NCI-H345 (cell line): ENCODE measurements at regions not wholly inside any gene's neighbourhood (a gene's known extent, or its start where the extent isn't known, plus 50 kb on each side); places are given as distances from the start of the nearest gene placed in this dataset.

Experiments used
- DNase-seq: peaks from one replicate; lab custom pipeline; 2025; lab: John Stamatoyannopoulos, UW

GRCh38 chr1:163013826-163014600, 55.1 kb upstream of the RGS4 start:
- peak; percentile 51 for DNase-seq

GRCh38 chr1:163006051-163006834, 62.9 kb upstream of the RGS4 start:
- DNase-seq, result no peak

GRCh38 chr1:162997499-162998285, 71.5 kb upstream of the RGS4 start:
- no peak for DNase-seq

- DNase-seq, result no peak
Observed at GRCh38 chr1:162996261-162996660, 72.9 kb upstream of the RGS4 start.

GRCh38 chr1:162994921-162995320, 74.2 kb upstream of the RGS4 start:
- DNase-seq, result no peak

- no peak for DNase-seq
Observed at GRCh38 chr1:162993846-162994245, 75.3 kb upstream of the RGS4 start.

GRCh38 chr1:162992945-162993344, 76.2 kb upstream of the RGS4 start:
- DNase-seq, result no peak

GRCh38 chr1:162991444-162991843, 77.7 kb upstream of the RGS4 start:
- no peak for DNase-seq

GRCh38 chr1:162990665-162991064, 78.5 kb upstream of the RGS4 start:
- DNase-seq, result no peak

GRCh38 chr1:162988869-162989268, 80.3 kb upstream of the RGS4 start:
- DNase-seq, result no peak

GRCh38 chr1:162987866-162988265, 81.3 kb upstream of the RGS4 start:
- no peak for DNase-seq

- DNase-seq, result no peak
Observed at GRCh38 chr1:162985816-162986435, 83.2 kb upstream of the RGS4 start.

GRCh38 chr1:162984699-162985098, 84.5 kb upstream of the RGS4 start:
- no peak for DNase-seq

GRCh38 chr1:162983671-162984425, 85.3 kb upstream of the RGS4 start:
- no peak for DNase-seq

- no peak for DNase-seq
Observed at GRCh38 chr1:162982364-162982763, 86.8 kb upstream of the RGS4 start.

- no peak for DNase-seq
Observed at GRCh38 chr1:162977944-162978568, 91.1 kb upstream of the RGS4 start.

GRCh38 chr1:162976628-162977027, 92.5 kb upstream of the RGS4 start:
- DNase-seq, result no peak

- no peak for DNase-seq
Observed at GRCh38 chr1:162974810-162975209, 94.4 kb upstream of the RGS4 start.

GRCh38 chr1:162973381-162973795, 95.8 kb upstream of the RGS4 start:
- no peak for DNase-seq

GRCh38 chr1:162972773-162973172, 96.4 kb upstream of the RGS4 start:
- DNase-seq, result no peak

- DNase-seq, result no peak
Observed at GRCh38 chr1:162970021-162970420, 99.1 kb upstream of the RGS4 start.
